Kidney epithelial cell (primary cell): ENCODE measurements at regions not wholly inside any gene's neighbourhood (a gene's known extent, or its start where the extent isn't known, plus 50 kb on each side); places are given as distances from the start of the nearest gene placed in this dataset.

Experiments
- DNase-seq: peaks from one replicate; pipeline ENCODE4 v3.0.0-alpha.2; 2010; ENCODE audit warnings: low read depth
- H3K27me3 ChIP-seq: 2 replicates; pipeline ENCODE4 v1.6.0; 2011; ENCODE audit warnings: low read length; ENCODE audit not compliant: control insufficient read depth, insufficient read depth
- H3K36me3 ChIP-seq: 2 replicates; pipeline ENCODE4 v1.5.1; 2011; ENCODE audit warnings: low read length; ENCODE audit not compliant: control insufficient read depth, insufficient read depth
- H3K4me3 ChIP-seq: 2 replicates; pipeline ENCODE4 v1.5.1; 2011; ENCODE audit warnings: low read depth, mild to moderate bottlenecking, control low read depth, low read length
- CTCF ChIP-seq: IDR thresholded peaks from 2 replicates; pipeline ENCODE4 v1.5.1; 2011; ENCODE audit warnings: mild to moderate bottlenecking, moderate library complexity, low read length, control low read depth, inconsistent platforms; ENCODE audit not compliant: insufficient read depth, poor library complexity, severe bottlenecking

- no peak for DNase-seq
- TF ChIP-seq CTCF = no peak
- H3K4me3 ChIP-seq = no peak overlapping the region
These were observed 74.8 kb upstream of the HDAC9 start for GRCh38 chr7:18420748-18421147.

GRCh38 chr7:18421297-18422002 is 74.1 kb upstream of the HDAC9 start:
- no peaks in the 10 kb centered on the region for H3K27me3 ChIP-seq
- no peak overlapping the region for H3K4me3 ChIP-seq
- no peak for TF ChIP-seq CTCF
- no peaks in the 10 kb centered on the region for H3K36me3 ChIP-seq
- DNase-seq = no peak

More at GRCh38 chr7:18420748-18421147, 74.8 kb upstream of the HDAC9 start:
- no peaks in the 10 kb centered on the region for H3K27me3 ChIP-seq
- no peaks in the 10 kb centered on the region for H3K36me3 ChIP-seq

GRCh38 chr7:18425227-18425626 is 70.3 kb upstream of the HDAC9 start:
- no peak for TF ChIP-seq CTCF
- H3K4me3 ChIP-seq = no peak overlapping the region
- no peaks in the 10 kb centered on the region for H3K27me3 ChIP-seq
- DNase-seq = no peak
- H3K36me3 ChIP-seq = no peaks in the 10 kb centered on the region

- no peak for TF ChIP-seq CTCF
- no peak overlapping the region for H3K4me3 ChIP-seq
- DNase-seq = no peak
- no peaks in the 10 kb centered on the region for H3K36me3 ChIP-seq
- H3K27me3 ChIP-seq = no peaks in the 10 kb centered on the region
These were observed 69.6 kb upstream of the HDAC9 start for GRCh38 chr7:18425838-18426445.

- H3K27me3 ChIP-seq = no peaks in the 10 kb centered on the region
- no peak for DNase-seq
- no peaks in the 10 kb centered on the region for H3K36me3 ChIP-seq
- H3K4me3 ChIP-seq = no peak overlapping the region
- no peak for TF ChIP-seq CTCF
These were observed 68.9 kb upstream of the HDAC9 start for GRCh38 chr7:18426564-18427226.
